CD4-positive, alpha-beta T cell treated with Interleukin-17A for 4 hours (primary cell): ENCODE measurements at regions not wholly inside any gene's neighbourhood (a gene's known extent, or its start where the extent isn't known, plus 50 kb on each side); places are given as distances from the start of the nearest gene placed in this dataset.

Experiments
- DNase-seq: peaks from one replicate; pipeline ENCODE4 v3.0.0-alpha.2; 2020; ENCODE audit warnings: mixed read lengths

DNA sequence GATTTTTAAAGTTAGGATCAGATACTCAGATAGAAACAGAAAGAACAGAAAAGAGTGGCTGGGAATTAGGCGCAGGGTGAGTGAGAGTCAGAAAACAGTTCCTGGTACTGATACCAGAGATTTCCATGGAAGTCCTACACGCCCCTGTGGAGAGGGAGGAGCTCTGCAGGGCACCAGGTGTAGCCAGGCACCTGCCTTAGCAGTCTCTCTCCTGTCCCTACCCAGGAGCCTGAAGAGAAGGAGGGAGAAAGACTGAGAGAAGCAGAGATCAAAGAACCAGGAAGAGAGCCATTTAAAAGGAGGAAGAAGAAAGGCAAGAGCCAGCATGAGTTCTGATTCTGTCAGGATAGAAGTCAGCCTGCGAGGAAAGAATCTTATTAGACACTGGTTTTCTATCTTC, 65.0 kb downstream of the CBLN1 start:
- no peak for DNase-seq

DNA sequence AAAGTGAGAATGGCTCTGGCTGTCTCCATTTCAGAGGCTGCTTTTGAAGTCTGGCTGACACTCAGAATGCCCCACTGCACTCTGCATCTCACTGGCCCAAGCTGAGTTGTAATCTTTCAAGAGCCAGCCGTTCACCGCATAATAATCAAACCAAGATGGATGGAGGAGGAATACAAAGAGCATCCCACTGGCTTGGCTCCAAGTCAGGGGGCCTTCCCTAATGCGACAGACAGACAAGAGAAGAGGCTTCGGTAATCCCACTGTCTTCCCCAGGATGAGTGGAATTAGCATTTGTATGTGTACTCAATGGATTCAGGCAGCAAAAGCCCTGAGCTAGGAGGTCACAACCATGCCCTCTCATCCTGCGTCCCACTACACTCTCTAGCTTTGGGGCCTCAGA, 68.0 kb downstream of the CBLN1 start:
- DNase-seq, result no peak

DNA sequence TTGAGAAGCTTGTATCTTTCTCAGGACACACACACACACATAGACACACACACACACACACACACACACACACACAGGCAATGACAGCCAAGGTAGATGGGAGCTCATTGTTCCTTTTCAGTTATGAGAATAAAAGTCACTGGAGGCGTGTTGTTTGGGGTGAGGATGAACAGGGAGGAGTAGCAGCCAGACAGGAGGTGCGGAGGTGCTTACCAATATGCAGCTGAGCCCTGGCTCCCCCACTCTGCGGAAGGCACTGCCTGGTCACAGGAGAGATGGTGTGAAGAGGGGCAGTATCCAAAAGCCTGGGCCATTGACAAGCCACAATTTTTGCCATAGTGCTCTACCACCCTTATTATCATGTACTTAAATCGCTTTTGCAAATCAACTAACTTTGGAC, 77.4 kb downstream of the CBLN1 start:
- no peak for DNase-seq

DNA sequence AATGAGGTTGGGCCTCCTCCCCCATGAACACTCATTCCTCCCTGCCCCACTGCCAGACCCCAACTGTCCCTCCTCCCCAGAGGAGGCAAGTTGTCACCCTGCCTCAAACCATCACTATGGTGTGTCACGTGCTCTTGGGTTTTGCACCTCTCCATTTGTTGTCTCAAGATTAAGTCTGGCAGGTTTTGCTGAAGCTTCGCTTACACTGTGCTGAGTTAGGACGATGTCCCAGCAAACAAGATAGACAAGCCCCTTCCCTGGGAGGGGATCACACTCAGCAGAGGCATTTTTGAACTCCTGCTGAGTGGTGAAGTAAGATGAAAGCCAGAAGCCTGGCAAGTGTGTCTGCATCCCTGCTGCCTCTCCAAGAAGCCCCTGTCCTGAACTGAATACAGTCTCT, 78.3 kb downstream of the CBLN1 start:
- no peak for DNase-seq

DNA sequence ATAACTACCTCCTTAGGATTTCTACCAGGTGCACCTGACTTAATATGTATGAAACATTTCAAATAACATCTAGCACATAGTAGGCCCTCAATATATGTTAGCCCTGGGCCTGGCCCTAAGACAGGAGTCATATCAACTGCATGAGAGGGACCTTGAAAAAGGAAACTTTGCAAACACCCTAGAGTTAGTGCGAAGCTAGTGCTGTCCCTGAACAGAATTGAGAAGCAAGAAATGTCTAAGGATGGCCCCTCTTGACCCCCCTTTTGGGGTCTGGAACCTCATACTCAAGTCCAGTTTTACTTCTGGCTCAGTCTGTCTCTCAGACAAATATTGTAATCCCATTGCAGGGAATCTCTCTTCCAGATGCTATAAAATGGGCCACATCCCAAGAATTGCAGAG, 80.5 kb downstream of the CBLN1 start:
- DNase-seq, result no peak

DNA sequence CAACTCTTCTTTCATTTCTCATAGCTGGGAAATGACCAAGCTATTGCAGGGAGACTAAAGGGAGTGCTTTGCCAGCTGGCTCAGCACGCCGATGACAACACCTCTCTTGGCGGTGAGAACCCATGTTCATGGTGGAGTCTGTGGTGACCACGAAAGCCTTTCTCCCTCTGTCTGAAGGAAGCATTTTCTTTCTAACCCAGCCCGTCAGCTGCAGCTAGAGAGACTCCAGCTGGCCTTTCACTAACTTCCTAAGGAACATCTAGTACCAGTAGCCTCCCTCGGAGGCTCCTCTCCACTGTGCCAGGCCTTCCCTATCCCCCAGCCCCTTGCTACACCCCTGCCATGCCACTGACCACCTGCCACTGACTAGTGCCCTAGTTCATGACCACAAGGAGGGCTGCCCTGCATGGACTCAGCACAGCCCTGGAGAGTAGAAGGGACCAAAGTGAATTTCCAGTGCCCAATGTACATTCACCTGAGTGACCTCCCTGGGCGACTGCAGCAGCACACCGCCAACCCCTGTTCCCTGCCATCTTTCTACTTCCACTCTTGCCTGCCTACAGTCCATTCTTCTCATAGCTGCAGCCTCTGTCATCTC, 81.3 kb downstream of the CBLN1 start:
- no peak for DNase-seq

DNA sequence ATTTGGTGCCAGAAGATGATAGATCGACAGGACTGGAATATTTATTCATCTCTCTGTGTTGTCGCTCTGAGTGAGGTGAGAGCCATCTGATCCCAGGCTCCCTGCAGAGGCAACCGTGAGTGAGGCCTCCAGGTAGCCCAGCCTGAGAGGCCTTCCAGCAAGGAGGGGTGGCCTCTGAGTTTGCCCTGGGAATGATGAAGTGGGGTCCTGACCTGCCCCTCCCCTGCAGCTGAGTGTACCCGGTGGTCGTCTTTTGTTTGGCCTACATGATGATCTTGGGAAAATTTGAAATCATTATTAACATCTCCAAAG, 86.4 kb downstream of the CBLN1 start:
- no peak for DNase-seq

DNA sequence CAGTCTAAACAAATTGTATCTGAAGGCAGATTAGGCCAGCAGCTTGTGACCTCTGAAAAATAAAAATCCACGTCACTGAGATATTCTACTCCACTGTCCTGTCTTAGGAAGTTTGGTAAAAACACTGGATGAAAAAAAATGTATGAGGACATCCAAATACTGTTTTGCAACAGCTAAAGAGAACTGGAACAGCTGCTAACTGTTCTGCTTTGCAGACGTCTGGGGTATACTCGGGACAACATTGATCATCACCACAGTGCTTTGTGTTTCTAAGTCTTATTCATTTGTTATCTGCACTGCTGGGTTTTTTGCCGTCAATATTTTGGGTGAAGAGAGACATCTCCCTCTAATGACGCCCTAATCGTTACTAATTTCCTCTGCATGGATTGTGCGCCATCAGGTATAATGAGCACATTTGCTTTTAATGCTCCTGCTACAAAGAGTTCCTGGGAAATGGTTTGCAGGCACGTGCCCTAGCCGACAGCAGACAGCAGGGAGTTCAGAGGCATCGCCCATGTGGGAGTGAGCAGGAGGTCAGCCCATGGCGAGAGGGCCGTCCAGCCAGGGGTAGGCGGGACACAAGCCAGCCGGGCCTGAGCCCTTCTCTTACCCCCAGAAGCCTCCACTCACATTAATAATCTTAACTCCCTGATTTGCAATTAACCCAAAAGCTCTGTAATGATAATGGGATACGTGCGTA, 87.0 kb downstream of the CBLN1 start:
- DNase-seq, result no peak

DNA sequence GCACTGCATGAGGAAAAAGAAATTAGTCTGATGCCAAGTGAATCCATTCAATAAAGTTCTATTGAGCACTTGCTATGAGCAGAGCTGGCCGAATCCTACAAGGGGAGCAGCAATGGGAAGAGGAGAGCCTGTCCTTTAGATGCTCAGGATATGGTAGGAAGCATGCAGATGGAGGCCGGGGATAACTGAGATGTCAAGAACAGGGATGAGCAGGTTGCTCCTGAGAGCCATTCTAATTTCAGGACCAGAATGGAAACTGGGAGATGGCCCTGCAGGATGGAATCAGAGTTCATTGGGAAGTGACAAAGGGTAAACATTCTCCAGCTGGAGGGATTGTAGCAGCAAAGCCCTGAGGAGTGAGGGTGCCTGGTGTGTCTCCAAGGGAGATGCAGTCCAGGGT, 88.0 kb downstream of the CBLN1 start:
- DNase-seq, result no peak

DNA sequence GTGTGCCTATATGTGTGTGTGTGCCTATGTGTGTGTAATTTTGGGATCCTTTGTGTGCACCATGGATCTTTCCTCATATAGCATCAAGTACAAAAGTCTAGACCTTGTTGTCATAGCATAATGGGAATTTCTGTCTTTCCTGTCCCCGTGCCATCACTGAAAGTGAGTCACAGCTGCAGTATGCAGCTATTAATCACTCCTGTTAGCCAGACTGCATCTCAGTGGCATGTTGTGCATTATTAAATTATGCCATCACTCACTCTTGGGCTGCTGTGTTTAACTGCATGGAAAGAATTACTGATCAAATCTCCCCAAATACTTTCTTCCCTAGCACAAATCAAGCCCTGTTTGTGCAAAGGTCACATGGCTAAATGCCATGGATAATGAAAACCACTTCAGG, 92.4 kb downstream of the CBLN1 start:
- DNase-seq, result no peak

DNA sequence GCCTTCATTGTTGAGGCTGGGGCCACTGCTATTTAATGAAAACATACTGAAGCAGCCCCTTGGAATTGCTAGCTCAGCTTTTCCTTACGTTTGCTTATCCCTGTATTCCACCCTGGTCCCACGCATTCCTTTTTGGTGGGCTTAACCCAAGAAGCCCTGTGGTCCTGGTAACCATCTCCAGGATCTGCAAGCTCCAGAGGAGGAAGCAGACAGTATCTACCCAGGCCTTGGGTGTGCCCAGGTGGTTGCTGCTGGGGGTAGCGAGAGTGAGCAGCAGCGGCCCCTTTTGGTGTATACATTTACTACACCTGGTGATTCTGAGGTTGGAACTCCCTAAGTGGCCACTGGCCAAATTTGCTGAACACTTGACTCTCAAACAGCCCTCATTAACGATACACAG, 97.7 kb downstream of the CBLN1 start:
- no peak for DNase-seq

DNA sequence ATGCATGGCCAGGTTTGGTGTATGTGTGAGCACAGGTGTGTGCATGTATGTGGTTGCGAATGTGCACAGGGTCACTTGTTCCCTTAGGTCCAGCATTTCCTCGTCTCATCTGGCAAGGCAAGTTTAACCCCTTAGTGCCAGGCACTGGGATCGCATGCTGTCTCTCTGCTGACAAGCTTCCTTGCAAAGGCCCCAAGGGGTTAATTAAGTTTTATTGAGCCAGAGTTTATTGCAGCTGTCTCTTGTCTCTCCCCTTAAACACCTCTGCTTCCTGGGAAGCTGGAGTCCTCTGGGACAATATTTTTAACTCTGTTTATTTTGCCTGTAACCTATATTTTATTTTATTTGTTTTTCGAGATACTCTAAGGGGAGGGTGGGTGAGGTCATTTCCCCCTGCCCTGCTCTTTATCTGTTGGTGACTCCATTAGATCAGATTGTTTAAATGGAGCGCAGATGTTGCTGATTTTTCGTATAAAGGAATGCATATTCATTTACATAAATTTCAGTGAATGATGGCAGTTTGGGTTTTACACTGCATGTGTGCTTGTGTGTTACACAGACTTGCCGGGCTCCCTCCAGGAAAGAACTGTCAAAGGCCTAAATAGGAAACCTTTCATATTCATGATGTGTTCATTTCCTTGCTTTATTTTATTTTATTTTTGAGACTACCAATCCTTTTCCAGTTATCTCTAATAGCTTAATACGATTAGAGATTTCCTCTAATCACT, 99.7 kb downstream of the CBLN1 start:
- no peak for DNase-seq

DNA sequence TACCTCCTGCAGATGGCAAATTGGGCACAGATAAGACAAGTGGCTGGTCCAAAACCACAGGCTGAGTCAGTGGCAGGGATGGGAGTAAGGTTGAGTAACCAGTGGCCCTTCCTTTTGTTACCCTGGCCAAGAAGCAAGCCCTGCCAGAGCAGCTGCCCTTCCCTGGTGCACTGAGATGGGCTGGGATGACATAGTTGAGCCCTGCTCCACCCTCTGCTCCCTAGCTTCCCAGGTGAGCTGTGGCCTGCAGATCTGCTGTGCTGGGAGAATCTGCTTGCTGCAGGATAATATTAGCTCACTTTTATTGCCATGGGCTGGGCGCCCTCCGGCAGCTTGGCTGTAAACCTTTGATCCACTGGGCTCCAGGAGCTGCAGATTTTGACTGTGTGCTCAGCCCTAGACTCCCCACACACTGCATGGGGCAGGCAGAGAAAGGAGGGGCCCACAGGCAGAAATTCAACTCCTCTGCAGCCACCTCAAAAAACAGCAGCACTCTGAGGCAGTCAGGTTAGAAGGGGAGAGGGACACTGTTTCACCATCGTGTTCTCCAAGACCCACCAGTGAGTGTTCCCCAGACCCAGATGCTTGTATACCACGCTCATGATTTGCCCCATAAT, 101.8 kb downstream of the CBLN1 start:
- DNase-seq, result no peak

DNA sequence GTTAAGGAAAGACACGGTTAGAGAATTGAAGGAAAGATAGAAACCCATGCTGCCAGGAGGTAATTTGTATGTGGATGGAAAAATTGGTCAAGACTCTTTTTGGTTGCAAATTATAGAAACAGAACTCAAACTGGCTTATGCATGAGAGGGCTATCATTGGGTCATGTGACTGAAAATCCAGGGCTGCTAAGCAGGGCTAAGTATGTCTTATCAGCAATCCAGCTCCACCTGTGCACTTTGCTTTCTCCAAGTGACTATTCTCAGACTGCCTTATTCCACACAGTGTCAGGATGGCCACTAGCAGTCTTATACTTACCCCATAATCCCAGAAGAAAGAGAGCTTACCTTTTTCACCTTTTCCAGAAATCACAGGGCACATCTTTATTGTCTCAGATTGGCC, 113.5 kb downstream of the CBLN1 start:
- no peak for DNase-seq

DNA sequence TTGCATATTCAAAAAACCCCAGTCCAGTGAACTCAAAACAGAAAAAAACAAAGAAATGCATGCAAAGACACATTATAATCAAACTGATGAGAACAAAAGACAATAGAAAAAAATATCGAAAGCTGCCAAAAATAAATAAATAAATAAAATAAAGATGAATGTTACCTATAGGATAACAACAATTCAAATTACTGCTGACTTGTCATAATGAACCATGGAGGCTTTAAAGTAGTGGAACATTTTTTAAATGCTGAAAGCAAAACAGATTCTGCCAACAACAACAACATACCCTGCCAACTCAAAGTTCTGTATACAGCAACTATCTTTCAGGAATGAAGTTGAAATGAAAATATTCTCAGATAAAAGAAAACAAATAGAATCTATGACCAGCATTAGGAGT, 116.6 kb downstream of the CBLN1 start:
- DNase-seq, result no peak

DNA sequence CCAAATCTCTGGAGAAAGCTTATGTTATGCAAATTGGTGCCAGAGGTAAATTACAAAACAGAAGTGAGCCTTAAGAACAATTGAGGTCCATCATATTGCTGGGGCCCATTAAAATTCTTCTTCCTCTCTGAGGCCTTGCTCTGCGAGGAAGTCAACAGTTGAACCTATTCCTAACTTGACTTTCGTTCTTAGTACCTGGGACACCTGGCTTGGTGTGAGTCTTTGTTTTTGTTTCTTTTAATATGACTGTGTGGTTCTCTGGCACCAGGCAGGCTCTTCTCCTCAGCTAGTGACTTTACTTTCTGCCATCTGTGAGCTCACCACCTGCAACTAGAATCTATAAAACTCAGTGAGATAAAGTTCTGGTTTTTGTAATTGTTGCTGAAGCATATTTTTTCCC, 120.4 kb downstream of the CBLN1 start:
- DNase-seq, result no peak

DNA sequence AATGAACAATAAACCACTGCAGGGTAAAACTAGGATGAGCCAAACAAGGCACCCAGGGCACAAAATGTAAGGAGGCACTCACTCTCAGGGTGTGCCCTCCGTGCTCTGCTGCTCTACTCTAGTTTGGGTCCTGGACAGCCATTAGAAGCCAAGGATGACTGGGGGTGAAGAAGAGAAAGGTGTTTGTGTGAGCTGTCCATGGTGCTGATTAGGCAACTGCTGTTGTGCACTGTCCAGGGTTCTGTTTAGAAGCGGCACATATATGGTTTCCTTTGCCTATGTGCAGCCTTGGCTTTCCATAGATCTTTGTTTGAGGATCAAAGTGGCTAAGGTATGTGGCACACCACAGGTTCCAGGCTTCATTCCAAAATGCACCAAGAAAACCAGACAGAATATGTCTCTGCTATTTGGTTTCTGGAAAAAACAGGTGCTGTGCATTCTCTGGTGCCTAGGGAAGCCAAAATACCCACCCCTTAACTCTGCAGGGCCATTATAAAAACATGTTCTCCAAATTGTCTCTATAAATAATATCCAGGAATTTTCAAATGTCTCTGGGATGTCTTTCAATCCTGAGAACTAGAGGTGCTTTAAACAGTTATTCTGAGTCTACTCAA, 123.5 kb downstream of the CBLN1 start:
- no peak for DNase-seq

DNA sequence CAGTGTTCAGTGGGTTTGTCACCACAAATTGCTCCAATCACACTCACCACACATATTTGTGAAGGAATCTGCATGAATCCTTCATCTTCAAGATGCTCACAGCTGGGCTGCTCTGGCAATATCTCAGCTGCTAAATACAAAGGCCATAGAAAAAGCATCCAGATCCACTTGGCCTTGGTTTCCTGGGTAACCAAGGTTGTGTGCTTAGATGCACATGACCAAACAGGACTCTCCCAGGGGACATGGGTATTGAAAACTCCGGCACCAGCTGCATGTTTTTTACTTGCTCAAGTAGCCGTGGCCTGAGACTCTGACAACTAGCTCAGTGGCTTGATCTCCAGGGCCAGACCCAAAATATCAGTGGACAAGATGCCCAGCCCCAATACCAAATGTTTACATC, 131.3 kb downstream of the CBLN1 start:
- no peak for DNase-seq

DNA sequence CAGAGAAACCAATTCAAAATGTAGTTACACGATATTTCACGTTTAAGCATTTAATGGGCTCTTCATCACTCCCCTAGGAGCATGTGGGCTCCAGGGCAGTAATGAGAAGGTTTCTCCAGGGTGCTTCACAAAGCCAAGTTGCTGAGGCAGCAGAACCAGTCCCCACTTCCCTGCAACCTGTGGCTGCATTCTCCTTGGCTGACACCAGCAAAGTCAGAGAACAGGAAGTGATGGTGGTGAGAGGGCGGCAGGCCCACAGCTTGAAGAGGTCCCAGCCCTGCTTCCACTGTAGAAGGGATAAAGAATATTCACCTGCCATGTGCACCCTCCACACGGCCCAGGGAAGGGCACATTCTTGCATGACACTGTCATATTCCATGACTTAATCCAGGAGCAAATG, 133.2 kb downstream of the CBLN1 start:
- no peak for DNase-seq

DNA sequence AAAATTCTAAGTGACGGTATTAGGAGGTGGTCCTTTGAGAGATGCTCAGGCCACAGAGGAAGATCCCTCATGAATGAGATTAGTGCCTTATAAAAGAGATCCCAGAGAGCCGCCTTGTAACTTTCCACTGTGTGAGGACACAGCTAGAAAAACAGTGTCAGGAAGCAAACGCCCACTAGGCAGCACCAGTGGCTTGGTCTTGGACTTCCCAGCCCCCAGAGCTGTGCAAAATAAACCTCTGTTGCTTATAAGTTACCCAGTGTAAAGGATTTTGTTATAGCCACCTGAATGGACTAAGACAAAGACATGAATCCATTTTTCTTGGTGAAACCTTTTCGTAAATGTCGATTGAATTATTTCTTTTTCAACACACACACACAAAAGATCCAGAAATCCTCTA, 141.0 kb downstream of the CBLN1 start:
- DNase-seq, result no peak

DNA sequence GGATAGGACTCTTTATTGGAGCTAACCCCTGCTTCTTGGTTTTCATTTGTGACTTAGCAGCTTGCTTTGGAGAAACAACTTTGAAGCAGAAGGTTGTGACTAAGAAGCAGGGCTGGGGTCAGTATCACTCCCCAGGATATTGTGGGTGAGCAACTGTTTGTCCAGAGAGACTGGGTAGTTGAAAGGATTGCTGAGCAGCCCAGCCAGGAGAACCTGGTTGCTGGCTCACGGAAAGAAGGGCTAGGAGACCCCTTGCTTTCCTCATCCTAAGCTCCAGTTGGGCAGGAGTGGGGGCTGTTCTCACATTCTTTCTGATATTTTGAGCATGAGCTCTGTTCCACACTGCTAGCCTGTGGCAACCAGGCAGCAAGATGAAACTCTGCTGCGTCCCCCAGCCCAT, 151.2 kb downstream of the CBLN1 start:
- DNase-seq, result no peak

DNA sequence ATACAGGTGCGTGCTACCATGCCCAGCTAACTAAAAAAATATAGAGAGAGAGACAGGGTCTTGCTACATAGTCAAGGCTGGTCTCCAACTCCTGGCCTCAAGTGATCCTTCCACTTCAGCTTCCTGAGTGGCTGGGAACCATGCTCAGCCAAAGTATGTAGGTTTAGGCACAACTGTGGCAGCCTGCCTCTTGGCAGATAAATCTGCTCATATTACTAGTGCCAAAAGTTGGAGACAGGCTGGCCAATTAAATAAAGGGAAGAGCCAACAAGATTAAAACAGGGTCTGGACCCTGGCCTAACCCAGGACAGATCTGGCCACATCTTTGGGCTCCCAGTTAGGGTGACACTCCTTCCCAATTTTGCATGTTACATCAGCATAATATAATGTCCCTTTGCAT, 151.7 kb downstream of the CBLN1 start:
- no peak for DNase-seq

DNA sequence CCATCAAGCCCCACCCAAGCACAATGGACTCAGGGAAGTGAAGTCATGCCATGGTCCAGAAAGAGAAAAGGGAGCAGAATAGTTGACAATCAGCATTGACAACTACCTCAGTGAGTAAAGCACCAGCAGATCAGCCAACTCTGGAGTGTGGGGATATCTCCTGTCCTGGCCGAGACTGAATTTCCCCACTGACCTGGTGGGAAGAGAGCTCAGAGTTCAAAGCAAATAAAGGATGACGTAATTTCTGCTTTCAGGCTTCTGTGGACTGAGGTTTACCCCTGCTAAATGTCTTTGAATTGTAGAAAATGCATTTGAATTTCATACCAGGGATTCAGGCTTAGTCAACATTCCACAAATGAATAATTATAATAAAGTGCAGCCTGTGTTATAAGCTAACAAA, 152.9 kb downstream of the CBLN1 start:
- no peak for DNase-seq

DNA sequence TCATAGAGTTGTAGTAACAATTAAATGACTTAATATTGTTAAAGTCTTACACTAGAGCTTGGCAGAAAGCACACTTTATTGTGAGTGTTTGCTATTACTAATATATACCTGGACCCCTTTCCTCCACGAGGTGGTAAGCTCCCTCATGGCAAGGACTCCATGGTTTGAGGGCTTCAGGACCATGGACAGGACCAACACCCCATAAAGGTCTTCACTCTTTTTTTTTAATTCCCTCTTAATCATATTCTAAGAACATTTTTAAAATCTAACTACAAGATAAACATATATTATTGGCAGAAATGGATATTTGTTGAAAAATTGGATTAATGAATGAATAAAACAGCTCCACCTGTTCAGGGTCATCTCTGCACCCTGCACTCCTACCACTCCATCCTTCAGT, 154.5 kb downstream of the CBLN1 start:
- DNase-seq, result no peak
